Activated CD8-positive, alpha-beta memory T cell treated with anti-CD3 and anti-CD28 coated beads, Interleukin-2, amount 10 ng/mL, durations not matched to agents 7 days and 5 days (primary cell): ENCODE measurements at regions not wholly inside any gene's neighbourhood (a gene's known extent, or its start where the extent isn't known, plus 50 kb on each side); places are given as distances from the start of the nearest gene placed in this dataset.

Source experiments
- ATAC-seq: fragments of 150-1000 bp; cut with Tn5 transposase; one replicate; pipeline ENCODE4 v1.10.0; 2021; ENCODE audit warnings: moderate library complexity
- CTCF ChIA-PET: fragments of 350-600 bp; sonication (Branson Sonifier 250); formaldehyde crosslinking; loops from one replicate; lab custom pipeline; 2021; ENCODE audit warnings: antibody characterized with exemption; lab: Charles Lee
- DNase-seq: peaks from one replicate; pipeline ENCODE4 v3.0.0-alpha.2; 2020
- H3K27ac Mint-ChIP-seq: one replicate; pipeline ENCODE4 v1.8.0; 2021; ENCODE audit warnings: mild to moderate bottlenecking, mixed read lengths
- H3K27me3 Mint-ChIP-seq: one replicate; pipeline ENCODE4 v1.8.0; 2021; ENCODE audit warnings: mixed read lengths
- H3K36me3 Mint-ChIP-seq: one replicate; pipeline ENCODE4 v1.8.0; 2021; ENCODE audit warnings: mild to moderate bottlenecking, mixed read lengths
- H3K4me1 Mint-ChIP-seq: one replicate; pipeline ENCODE4 v1.8.0; 2021; ENCODE audit warnings: mixed read lengths
- H3K4me3 Mint-ChIP-seq: one replicate; pipeline ENCODE4 v1.8.0; 2021; ENCODE audit warnings: mild to moderate bottlenecking, moderate library complexity, mixed read lengths
- H3K9me3 Mint-ChIP-seq: one replicate; pipeline ENCODE4 v1.8.0; 2022; ENCODE audit warnings: low read depth, mixed read lengths

- ATAC-seq, result no peak
- CTCF ChIA-PET, result interaction anchor here (0.7 kb wide), 1 partner anchor 104 kb away, joined by 3 read pairs; no protein-coding TSS in a partner anchor
Measured at GRCh38 chr2:139000131-139000785, 220.1 kb upstream of the NXPH2 start.

GRCh38 chr2:138997856-138998517, 217.8 kb upstream of the NXPH2 start:
- CTCF ChIA-PET, result no interaction called here
- H3K4me3 Mint-ChIP-seq, result no peak overlapping the region
- H3K36me3 Mint-ChIP-seq, result no peaks in the 10 kb centered on the region
- H3K27ac Mint-ChIP-seq, result no peak overlapping the region
- ATAC-seq (no peak), DNase-seq (no peak)
- no peaks in the 10 kb centered on the region for H3K27me3 Mint-ChIP-seq
- peaks cover 3% of the 10 kb centered on the region for H3K9me3 Mint-ChIP-seq
- H3K4me1 Mint-ChIP-seq, result no peaks in the 10 kb centered on the region

More at GRCh38 chr2:139000131-139000785, 220.1 kb upstream of the NXPH2 start:
- H3K27ac Mint-ChIP-seq, result no peak overlapping the region
- H3K36me3 Mint-ChIP-seq, result no peaks in the 10 kb centered on the region
- no peaks in the 10 kb centered on the region for H3K27me3 Mint-ChIP-seq
- DNase-seq, result no peak
- no peaks in the 10 kb centered on the region for H3K4me1 Mint-ChIP-seq
- H3K9me3 Mint-ChIP-seq, result peaks cover 3% of the 10 kb centered on the region
- H3K4me3 Mint-ChIP-seq, result no peak overlapping the region

- no peaks in the 10 kb centered on the region for H3K4me1 Mint-ChIP-seq
- ATAC-seq, result no peak
- no peaks in the 10 kb centered on the region for H3K36me3 Mint-ChIP-seq
- no peak overlapping the region for H3K27ac Mint-ChIP-seq
- H3K9me3 Mint-ChIP-seq, result peaks cover 3% of the 10 kb centered on the region
- H3K27me3 Mint-ChIP-seq, result no peaks in the 10 kb centered on the region
- DNase-seq, result no peak
- CTCF ChIA-PET, result no interaction called here
- no peak overlapping the region for H3K4me3 Mint-ChIP-seq
Measured at GRCh38 chr2:138997346-138997745, 217.2 kb upstream of the NXPH2 start.

- Mint-ChIP-seq H3K4me1 (no peaks in the 10 kb centered on the region), H3K4me3 (no peak overlapping the region), H3K36me3 (no peaks in the 10 kb centered on the region), H3K9me3 (peaks cover 3% of the 10 kb centered on the region), H3K27ac (no peak overlapping the region), H3K27me3 (no peaks in the 10 kb centered on the region)
- ATAC-seq (no peak), DNase-seq (no peak)
- CTCF ChIA-PET, result no interaction called here
Measured at GRCh38 chr2:138994502-138994901, 214.3 kb upstream of the NXPH2 start.

- CTCF ChIA-PET, result no interaction called here
- Mint-ChIP-seq H3K4me3 (no peak overlapping the region), H3K9me3 (peaks cover 7% of the 10 kb centered on the region), H3K27ac (no peak overlapping the region), H3K36me3 (no peaks in the 10 kb centered on the region), H3K4me1 (no peaks in the 10 kb centered on the region), H3K27me3 (no peaks in the 10 kb centered on the region)
- ATAC-seq, result no peak
- no peak for DNase-seq
Measured at GRCh38 chr2:138985881-138986280, 205.7 kb upstream of the NXPH2 start.

- no peak for DNase-seq
- no peak overlapping the region for H3K27ac Mint-ChIP-seq
- peaks cover 9% of the 10 kb centered on the region for H3K9me3 Mint-ChIP-seq
- CTCF ChIA-PET, result no interaction called here
- H3K27me3 Mint-ChIP-seq, result no peaks in the 10 kb centered on the region
- no peak overlapping the region for H3K4me3 Mint-ChIP-seq
- no peaks in the 10 kb centered on the region for H3K4me1 Mint-ChIP-seq
- ATAC-seq, result no peak
- H3K36me3 Mint-ChIP-seq, result no peaks in the 10 kb centered on the region
Measured at GRCh38 chr2:138979131-138979785, 199.1 kb upstream of the NXPH2 start.

- Mint-ChIP-seq H3K4me1 (no peaks in the 10 kb centered on the region), H3K4me3 (no peak overlapping the region), H3K27ac (no peak overlapping the region), H3K9me3 (peaks cover 7% of the 10 kb centered on the region), H3K36me3 (no peaks in the 10 kb centered on the region), H3K27me3 (no peaks in the 10 kb centered on the region)
- DNase-seq (no peak), ATAC-seq (no peak)
- CTCF ChIA-PET, result no interaction called here
Measured at GRCh38 chr2:138974651-138975050, 194.5 kb upstream of the NXPH2 start.

- Mint-ChIP-seq H3K27me3 (no peaks in the 10 kb centered on the region), H3K27ac (no peak overlapping the region), H3K4me3 (no peak overlapping the region), H3K36me3 (no peaks in the 10 kb centered on the region), H3K9me3 (no peaks in the 10 kb centered on the region), H3K4me1 (no peaks in the 10 kb centered on the region)
- no peak for ATAC-seq
- CTCF ChIA-PET, result interaction anchor here (0.6 kb wide), 1 partner anchor 864 kb away, joined by 3 read pairs; no protein-coding TSS in a partner anchor
- no peak for DNase-seq
Measured at GRCh38 chr2:138964418-138964817, 184.2 kb upstream of the NXPH2 start.

GRCh38 chr2:138962686-138963085, 182.5 kb upstream of the NXPH2 start:
- no peak overlapping the region for H3K27ac Mint-ChIP-seq
- no peak overlapping the region for H3K4me3 Mint-ChIP-seq
- H3K4me1 Mint-ChIP-seq, result no peaks in the 10 kb centered on the region
- CTCF ChIA-PET, result no interaction called here
- ATAC-seq, result no peak
- DNase-seq, result no peak
- H3K27me3 Mint-ChIP-seq, result no peaks in the 10 kb centered on the region
- no peaks in the 10 kb centered on the region for H3K36me3 Mint-ChIP-seq
- peaks cover 2% of the 10 kb centered on the region for H3K9me3 Mint-ChIP-seq

- Mint-ChIP-seq H3K4me1 (no peaks in the 10 kb centered on the region), H3K27ac (no peak overlapping the region)
- CTCF ChIA-PET, result no interaction called here
Measured at GRCh38 chr2:138960191-138960590, 180.0 kb upstream of the NXPH2 start.

GRCh38 chr2:138959031-138959430, 178.8 kb upstream of the NXPH2 start:
- no peaks in the 10 kb centered on the region for H3K36me3 Mint-ChIP-seq
- H3K4me3 Mint-ChIP-seq, result no peak overlapping the region
- peaks cover 8% of the 10 kb centered on the region for H3K9me3 Mint-ChIP-seq
- CTCF ChIA-PET, result no interaction called here
- no peaks in the 10 kb centered on the region for H3K27me3 Mint-ChIP-seq
- DNase-seq (no peak), ATAC-seq (no peak)
- H3K27ac Mint-ChIP-seq, result no peak overlapping the region
- no peaks in the 10 kb centered on the region for H3K4me1 Mint-ChIP-seq

More at GRCh38 chr2:138960191-138960590, 180.0 kb upstream of the NXPH2 start:
- ATAC-seq, result no peak
- no peak overlapping the region for H3K4me3 Mint-ChIP-seq
- no peaks in the 10 kb centered on the region for H3K27me3 Mint-ChIP-seq
- no peaks in the 10 kb centered on the region for H3K36me3 Mint-ChIP-seq
- no peak for DNase-seq
- H3K9me3 Mint-ChIP-seq, result peaks cover 5% of the 10 kb centered on the region

GRCh38 chr2:138956116-138956515, 175.9 kb upstream of the NXPH2 start:
- Mint-ChIP-seq H3K27ac (no peak overlapping the region), H3K9me3 (peaks cover 8% of the 10 kb centered on the region), H3K4me3 (no peak overlapping the region), H3K36me3 (no peaks in the 10 kb centered on the region), H3K4me1 (no peaks in the 10 kb centered on the region), H3K27me3 (no peaks in the 10 kb centered on the region)
- ATAC-seq (no peak), DNase-seq (no peak)
- CTCF ChIA-PET, result no interaction called here

- CTCF ChIA-PET, result no interaction called here
- H3K4me3 Mint-ChIP-seq, result no peak overlapping the region
Measured at GRCh38 chr2:138950486-138950885, 170.3 kb upstream of the NXPH2 start.

GRCh38 chr2:138949517-138949916, 169.3 kb upstream of the NXPH2 start:
- Mint-ChIP-seq H3K9me3 (peaks cover 3% of the 10 kb centered on the region), H3K4me1 (peaks cover 2% of the 10 kb centered on the region), H3K36me3 (no peaks in the 10 kb centered on the region), H3K4me3 (no peak overlapping the region), H3K27me3 (no peaks in the 10 kb centered on the region), H3K27ac (no peak overlapping the region)
- ATAC-seq (no peak), DNase-seq (no peak)
- CTCF ChIA-PET, result interaction anchor here (0.5 kb wide), 1 partner anchor 9 kb away, joined by 4 read pairs; no protein-coding TSS in a partner anchor

More at GRCh38 chr2:138950486-138950885, 170.3 kb upstream of the NXPH2 start:
- ATAC-seq (no peak), DNase-seq (no peak)
- H3K9me3 Mint-ChIP-seq, result peaks cover 6% of the 10 kb centered on the region
- peaks cover 2% of the 10 kb centered on the region for H3K4me1 Mint-ChIP-seq
- no peak overlapping the region for H3K27ac Mint-ChIP-seq
- no peaks in the 10 kb centered on the region for H3K36me3 Mint-ChIP-seq
- no peaks in the 10 kb centered on the region for H3K27me3 Mint-ChIP-seq
